GM12865 (cell line): ENCODE measurements at regions not wholly inside any gene's neighbourhood (a gene's known extent, or its start where the extent isn't known, plus 50 kb on each side); places are given as distances from the start of the nearest gene placed in this dataset.

ENCODE experiments used
- DNase-seq: peaks from one replicate; pipeline ENCODE4 v3.0.0; 2010; ENCODE audit warnings: low read depth
- H3K4me3 ChIP-seq: 2 replicates; pipeline ENCODE4 v1.5.1; 2011; ENCODE audit warnings: mild to moderate bottlenecking, low read depth, low read length, control low read depth
- CTCF ChIP-seq: IDR thresholded peaks from 2 replicates; pipeline ENCODE4 v1.5.1; 2011; ENCODE audit warnings: low read length, control low read depth, low read depth, inconsistent platforms; ENCODE audit not compliant: insufficient read depth; ENCODE audit errors: missing control alignments

DNA sequence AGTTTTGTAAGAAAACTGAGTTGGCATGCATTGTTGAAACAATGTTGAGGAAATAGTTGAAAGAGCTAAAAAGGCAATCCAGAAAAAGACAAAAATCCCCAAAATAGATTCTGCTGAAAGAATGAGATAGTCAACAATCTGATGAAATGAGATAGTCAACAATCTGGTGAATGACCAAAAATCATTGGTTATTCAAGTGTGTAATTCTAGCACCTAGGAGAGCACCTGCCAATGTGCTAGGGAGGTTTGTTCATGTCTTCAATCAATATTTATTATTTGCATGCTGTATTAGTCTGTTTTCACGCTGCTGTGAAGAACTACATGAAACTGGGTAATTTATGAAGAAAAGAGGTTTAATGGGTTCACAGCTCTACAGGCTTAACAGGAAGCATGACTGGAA is 307.1 kb upstream of the HSF2 start:
- no peak for TF ChIP-seq CTCF
- DNase-seq = no peak
- H3K4me3 ChIP-seq = no peak overlapping the region

- no peak overlapping the region for H3K4me3 ChIP-seq
- DNase-seq = no peak
- TF ChIP-seq CTCF = no peak
Measured at GRCh38 chr6:122098201-122098678, 301.2 kb upstream of the HSF2 start.

- no peak for TF ChIP-seq CTCF
- H3K4me3 ChIP-seq = no peak overlapping the region
- DNase-seq = no peak
Measured at GRCh38 chr6:122102026-122102425, 297.4 kb upstream of the HSF2 start.

GRCh38 chr6:122107256-122107852 is 292.1 kb upstream of the HSF2 start:
- DNase-seq = no peak
- H3K4me3 ChIP-seq = no peak overlapping the region
- no peak for TF ChIP-seq CTCF

GRCh38 chr6:122109075-122109474 is 290.4 kb upstream of the HSF2 start:
- DNase-seq = no peak
- no peak for TF ChIP-seq CTCF
- H3K4me3 ChIP-seq = no peak overlapping the region

- H3K4me3 ChIP-seq = no peak overlapping the region
- no peak for DNase-seq
- TF ChIP-seq CTCF = no peak
Measured at GRCh38 chr6:122114717-122115116, 284.7 kb upstream of the HSF2 start.

GRCh38 chr6:122116119-122116834 is 283.2 kb upstream of the HSF2 start:
- H3K4me3 ChIP-seq = no peak overlapping the region
- no peak for TF ChIP-seq CTCF
- no peak for DNase-seq
